GM13976 (cell line): ENCODE measurements at regions not wholly inside any gene's neighbourhood (a gene's known extent, or its start where the extent isn't known, plus 50 kb on each side); places are given as distances from the start of the nearest gene placed in this dataset.
"Not testable (repeated sequence)": the region's sequence is repeated elsewhere in the genome, so short reads cannot be mapped to it uniquely, and the experiment has no call there.

Source experiments
- DNase-seq: peaks from one replicate; pipeline ENCODE4 v3.0.0; 2012; ENCODE audit warnings: low spot score
- in situ Hi-C: fragments of 300-500 bp; cut with MboI; formaldehyde crosslinking; loops from one replicate; pipeline ENCODE4 v1.12.0; 2022; ENCODE audit warnings: low sequenced_read_pairs, mixed read lengths, inconsistent platforms; ENCODE audit not compliant: unreplicated experiment
- TF ChIP-seq, protein P1 (sequence below): IDR thresholded peaks from 2 replicates; pipeline ENCODE4 v1.5.1; 2012; ENCODE audit warnings: borderline replicate concordance, mild to moderate bottlenecking; ENCODE audit not compliant: insufficient read depth; ENCODE audit errors: extremely low read depth, missing control alignments, control extremely low read depth

- DNase-seq, result no peak
These were observed 384.3 kb downstream of the PTPRU start for GRCh38 chr1:29620631-29621030.

GRCh38 chr1:29607236-29607635, 370.9 kb downstream of the PTPRU start:
- DNase-seq, result no peak
- TF ChIP-seq, protein P1, sequence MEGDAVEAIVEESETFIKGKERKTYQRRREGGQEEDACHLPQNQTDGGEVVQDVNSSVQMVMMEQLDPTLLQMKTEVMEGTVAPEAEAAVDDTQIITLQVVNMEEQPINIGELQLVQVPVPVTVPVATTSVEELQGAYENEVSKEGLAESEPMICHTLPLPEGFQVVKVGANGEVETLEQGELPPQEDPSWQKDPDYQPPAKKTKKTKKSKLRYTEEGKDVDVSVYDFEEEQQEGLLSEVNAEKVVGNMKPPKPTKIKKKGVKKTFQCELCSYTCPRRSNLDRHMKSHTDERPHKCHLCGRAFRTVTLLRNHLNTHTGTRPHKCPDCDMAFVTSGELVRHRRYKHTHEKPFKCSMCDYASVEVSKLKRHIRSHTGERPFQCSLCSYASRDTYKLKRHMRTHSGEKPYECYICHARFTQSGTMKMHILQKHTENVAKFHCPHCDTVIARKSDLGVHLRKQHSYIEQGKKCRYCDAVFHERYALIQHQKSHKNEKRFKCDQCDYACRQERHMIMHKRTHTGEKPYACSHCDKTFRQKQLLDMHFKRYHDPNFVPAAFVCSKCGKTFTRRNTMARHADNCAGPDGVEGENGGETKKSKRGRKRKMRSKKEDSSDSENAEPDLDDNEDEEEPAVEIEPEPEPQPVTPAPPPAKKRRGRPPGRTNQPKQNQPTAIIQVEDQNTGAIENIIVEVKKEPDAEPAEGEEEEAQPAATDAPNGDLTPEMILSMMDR, result no peak
- in situ Hi-C loops, result no loop called here

More at GRCh38 chr1:29620631-29621030, 384.3 kb downstream of the PTPRU start:
- in situ Hi-C loops, result no loop called here
- TF ChIP-seq, protein P1, result no peak

GRCh38 chr1:29604796-29605195, 368.5 kb downstream of the PTPRU start:
- DNase-seq, in situ Hi-C loops: not testable (repeated sequence)

GRCh38 chr1:29603622-29604021, 367.3 kb downstream of the PTPRU start:
- DNase-seq, result no peak
- TF ChIP-seq, protein P1, result no peak
- in situ Hi-C loops, result no loop called here

- in situ Hi-C loops, result no loop called here
These were observed 365.9 kb downstream of the PTPRU start for GRCh38 chr1:29602203-29602602.

GRCh38 chr1:29601021-29601420, 364.7 kb downstream of the PTPRU start:
- TF ChIP-seq, protein P1, result no peak
- DNase-seq, result no peak
- in situ Hi-C loops, result no loop called here

More at GRCh38 chr1:29602203-29602602, 365.9 kb downstream of the PTPRU start:
- TF ChIP-seq, protein P1, result no peak
- no peak for DNase-seq

DNA sequence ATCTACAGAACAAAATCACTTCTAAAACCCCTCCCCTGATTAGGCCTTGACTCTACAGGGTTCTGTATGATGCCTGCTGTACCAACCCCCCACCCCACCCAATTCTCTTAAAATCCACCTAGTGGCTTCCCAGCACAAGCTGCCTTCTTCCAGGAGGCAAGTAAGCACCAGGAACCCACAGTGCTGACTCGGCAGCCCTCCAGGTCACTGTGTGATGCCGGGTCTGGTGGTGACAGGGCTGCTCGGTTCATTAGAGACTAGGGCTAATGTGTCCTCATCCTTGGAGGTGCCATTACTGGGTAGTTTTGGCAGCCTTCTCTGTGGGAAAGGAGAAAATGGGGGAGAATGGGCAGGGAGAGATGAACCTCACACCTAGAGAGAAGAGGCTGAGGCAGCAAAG, 363.5 kb downstream of the PTPRU start:
- DNase-seq, result no peak
- TF ChIP-seq, protein P1, result no peak
- in situ Hi-C loops, result no loop called here
